NCI-H1048 (cell line): ENCODE measurements at regions not wholly inside any gene's neighbourhood (a gene's known extent, or its start where the extent isn't known, plus 50 kb on each side); places are given as distances from the start of the nearest gene placed in this dataset.

Source experiments
- DNase-seq: peaks from one replicate; lab custom pipeline; 2025; lab: John Stamatoyannopoulos, UW

GRCh38 chr2:19543663-19544383 is 185.4 kb upstream of the OSR1 start:
- DNase-seq: no peak

DNA sequence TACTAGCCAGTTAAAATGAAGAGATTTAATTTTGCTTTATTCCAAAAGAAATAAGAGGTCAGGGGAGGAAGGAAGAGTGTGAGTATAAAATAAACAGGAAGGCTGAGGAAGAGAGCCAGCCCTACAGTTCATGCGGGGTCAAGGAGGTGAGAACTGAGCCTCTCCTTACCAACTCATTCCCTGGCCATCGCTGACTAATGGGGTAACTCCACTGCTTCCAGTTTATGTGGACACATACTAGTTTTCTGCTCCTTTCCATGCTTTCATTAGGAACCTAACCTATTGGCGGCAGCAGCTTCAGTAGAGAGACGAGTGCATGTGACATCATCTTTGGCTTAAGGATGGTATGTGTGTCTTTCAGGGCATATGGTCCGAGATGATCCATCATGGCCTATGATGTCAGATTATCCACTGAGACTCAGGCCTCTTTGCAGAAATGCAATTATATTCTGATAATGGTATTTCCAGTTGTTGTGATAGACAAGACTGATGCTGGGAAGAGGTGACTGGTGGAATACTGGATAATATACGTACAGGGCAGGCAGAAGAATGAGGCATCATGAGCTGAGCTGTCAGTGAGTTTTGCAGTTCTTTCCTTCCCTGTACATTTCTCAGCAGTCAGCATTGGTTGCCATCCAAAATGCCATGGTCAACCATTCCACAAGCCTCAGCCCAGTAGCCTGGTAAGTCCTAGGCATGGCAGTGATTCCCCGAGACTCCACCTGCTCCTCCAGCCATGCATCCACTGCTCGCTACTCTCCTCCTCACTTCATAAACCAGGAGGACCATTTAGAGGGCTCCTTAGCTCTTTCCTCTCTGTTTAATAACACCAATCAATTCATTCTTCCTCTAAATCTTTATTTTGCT is 184.6 kb upstream of the OSR1 start:
- no peak for DNase-seq

DNA sequence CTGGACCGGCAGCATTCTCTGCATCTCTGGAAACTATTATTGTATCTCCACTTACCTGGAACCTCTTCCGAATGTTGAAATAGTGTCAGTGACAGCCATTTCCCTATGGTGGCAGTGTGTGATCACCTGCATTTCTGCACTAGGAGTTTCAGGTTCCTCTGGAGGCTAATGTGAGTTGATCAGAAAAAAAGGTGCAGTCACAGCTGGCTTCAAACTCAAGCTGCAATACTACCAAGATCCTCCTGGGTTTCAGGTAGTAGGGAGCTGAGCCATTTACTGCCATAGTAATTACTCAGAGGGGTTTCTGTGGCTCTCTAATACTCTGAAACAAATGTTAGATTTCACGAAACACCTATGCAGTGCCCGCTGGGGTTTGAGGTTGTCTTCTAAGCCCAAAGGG is 183.5 kb upstream of the OSR1 start:
- no peak for DNase-seq

GRCh38 chr2:19540739-19541525 is 182.5 kb upstream of the OSR1 start:
- DNase-seq: no peak

- DNase-seq: no peak
Observed at GRCh38 chr2:19538411-19538963, 180.1 kb upstream of the OSR1 start.

DNA sequence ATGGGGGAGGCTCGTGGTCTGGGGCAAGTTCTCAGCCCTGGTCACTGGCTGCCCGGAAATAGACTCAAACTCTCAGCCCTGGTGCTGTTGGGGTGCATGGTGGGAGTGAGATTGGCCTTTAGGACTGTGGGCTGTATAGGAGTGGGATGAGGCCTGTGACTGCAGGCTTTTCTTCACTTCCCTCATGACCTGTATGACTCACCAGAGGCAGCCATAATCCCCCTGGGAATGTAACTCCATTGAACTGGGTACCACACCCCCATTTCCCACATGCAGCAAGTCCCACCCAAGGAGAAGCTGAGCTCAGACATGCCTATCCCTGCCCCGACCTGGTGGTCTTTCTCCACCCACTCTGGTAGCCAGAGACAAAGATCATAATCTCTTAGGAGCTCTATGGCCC is 177.7 kb upstream of the OSR1 start:
- DNase-seq: no peak

GRCh38 chr2:19532547-19533196 is 174.2 kb upstream of the OSR1 start:
- no peak for DNase-seq

- no peak for DNase-seq
Observed at GRCh38 chr2:19529677-19530076, 171.3 kb upstream of the OSR1 start.

DNA sequence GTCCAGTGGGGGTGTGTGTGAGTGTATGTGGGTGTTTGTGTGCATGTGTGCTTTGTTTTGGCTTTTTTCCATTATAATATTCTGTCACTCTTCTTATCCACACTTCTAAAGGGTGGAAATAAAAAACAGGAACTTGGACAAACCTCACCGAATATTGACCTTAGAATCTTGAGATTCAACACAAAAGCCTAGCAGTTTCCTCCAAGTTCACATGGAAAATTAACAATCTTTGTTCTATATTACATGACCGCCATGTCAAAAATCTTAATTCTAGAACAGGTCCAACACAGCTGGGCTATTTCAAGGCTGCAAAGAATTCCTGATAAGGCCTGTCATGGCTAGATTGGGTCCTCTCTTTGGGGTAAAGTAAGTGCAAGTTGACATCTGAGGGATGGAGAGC is 169.3 kb upstream of the OSR1 start:
- DNase-seq: no peak

GRCh38 chr2:19525313-19525712 is 166.9 kb upstream of the OSR1 start:
- no peak for DNase-seq

GRCh38 chr2:19519045-19519444 is 160.6 kb upstream of the OSR1 start:
- no peak for DNase-seq

DNA sequence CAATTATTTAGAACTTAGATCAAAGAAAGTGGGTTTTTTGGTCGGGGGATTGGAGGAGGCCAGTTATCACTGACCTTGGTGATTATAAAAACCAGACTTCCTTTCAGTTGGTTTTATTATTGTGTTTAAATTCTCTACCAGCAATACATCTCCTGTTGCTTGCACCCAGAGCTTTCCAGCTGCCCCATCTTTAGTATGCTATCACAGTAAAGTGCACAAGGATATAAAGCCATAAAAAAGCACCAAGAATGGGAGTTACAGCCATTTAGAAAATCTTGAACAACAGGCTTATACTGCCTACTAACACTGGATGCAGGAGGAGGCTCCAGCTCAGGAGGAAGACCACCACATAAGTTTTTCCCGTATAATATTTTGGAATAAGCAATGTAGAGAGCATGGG is 148.7 kb upstream of the OSR1 start:
- DNase-seq: no peak

DNA sequence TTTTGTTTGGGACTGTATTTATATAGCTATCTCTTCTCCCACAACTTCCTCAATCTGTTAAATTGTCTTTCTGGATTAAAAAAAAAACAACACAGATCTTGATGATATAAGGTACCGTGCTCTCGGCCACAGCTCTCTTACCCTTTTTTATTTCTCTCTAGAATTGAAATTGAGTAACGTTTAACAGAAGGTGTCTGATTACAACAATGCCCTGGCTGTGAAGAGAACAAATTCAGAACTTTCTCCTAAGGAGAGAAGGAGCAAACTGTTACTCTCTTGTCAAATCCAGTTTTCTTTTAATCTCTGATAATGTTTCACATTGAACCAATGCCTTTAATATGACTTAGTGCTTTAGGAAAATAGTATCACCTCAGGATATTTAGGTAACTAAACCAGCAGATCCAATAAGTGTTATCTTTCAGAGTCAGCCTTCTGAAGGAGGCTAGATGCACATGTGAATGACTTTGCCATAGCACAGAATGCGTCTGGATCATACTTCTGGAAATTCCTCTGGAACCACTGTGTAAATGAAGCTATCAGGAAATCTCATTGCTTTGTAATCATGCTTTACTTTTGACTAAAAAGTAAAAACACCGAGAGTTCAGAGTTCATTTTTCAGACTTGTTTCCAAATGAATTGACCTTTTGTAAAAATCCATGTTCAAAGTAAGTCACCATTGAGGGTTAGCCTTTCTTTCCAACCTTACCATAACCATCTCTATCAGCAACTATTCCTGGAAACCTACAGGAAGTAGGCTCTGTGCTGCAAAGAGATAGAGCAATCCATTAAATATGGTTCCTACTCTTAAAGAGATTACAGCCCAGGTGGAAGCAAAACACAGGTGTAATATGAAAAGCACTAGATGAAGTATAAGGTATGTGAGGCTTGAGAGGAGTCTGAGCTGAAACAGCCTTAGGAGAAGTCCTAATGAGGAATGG is 147.0 kb upstream of the OSR1 start:
- peak; percentile 49 for DNase-seq

GRCh38 chr2:19504400-19505198 is 146.2 kb upstream of the OSR1 start:
- DNase-seq: peak; percentile 49

GRCh38 chr2:19503915-19504314 is 145.5 kb upstream of the OSR1 start:
- DNase-seq: no peak

- DNase-seq: no peak
Observed at GRCh38 chr2:19503406-19503805, 145.0 kb upstream of the OSR1 start.

GRCh38 chr2:19500126-19500525 is 141.7 kb upstream of the OSR1 start:
- no peak for DNase-seq

- no peak for DNase-seq
Observed at GRCh38 chr2:19496646-19497045, 138.2 kb upstream of the OSR1 start.

- DNase-seq: no peak
Observed at GRCh38 chr2:19494241-19494640, 135.8 kb upstream of the OSR1 start.

- no peak for DNase-seq
Observed at GRCh38 chr2:19491796-19492195, 133.4 kb upstream of the OSR1 start.
